ENCODE measurements at regions not wholly inside any gene's neighbourhood (a gene's known extent, or its start where the extent isn't known, plus 50 kb on each side); places are given as distances from the start of the nearest gene placed in this dataset.
A peak's percentile ranks its signal among the peaks of the same experiment; 100 is the strongest.

GRCh38 chr9:4384750-4385149 lies 84.9 kb upstream of the GLIS3 start:
- no peak for DNase-seq (ENCODE audit: low read depth, low spot score)

- DNase-seq (ENCODE audit: low read depth, low spot score): no peak
These were observed 83.0 kb upstream of the GLIS3 start for GRCh38 chr9:4382722-4383317.

- DNase-seq (ENCODE audit: low read depth, low spot score): no peak
These were observed 81.9 kb upstream of the GLIS3 start for GRCh38 chr9:4381744-4382143.

- no peak for DNase-seq (ENCODE audit: low read depth, low spot score)
These were observed 80.5 kb upstream of the GLIS3 start for GRCh38 chr9:4380406-4380805.

- no peak for DNase-seq (ENCODE audit: low read depth, low spot score)
These were observed 75.7 kb upstream of the GLIS3 start for GRCh38 chr9:4375424-4376200.

GRCh38 chr9:4371108-4371507 lies 71.2 kb upstream of the GLIS3 start:
- no peak for DNase-seq (ENCODE audit: low read depth, low spot score)

- no peak for DNase-seq (ENCODE audit: low read depth, low spot score)
These were observed 70.6 kb upstream of the GLIS3 start for GRCh38 chr9:4370501-4370900.

- DNase-seq (ENCODE audit: low read depth, low spot score): peak; percentile 27
These were observed 66.9 kb upstream of the GLIS3 start for GRCh38 chr9:4366591-4367330.

- no peak for DNase-seq (ENCODE audit: low read depth, low spot score)
These were observed 65.2 kb upstream of the GLIS3 start for GRCh38 chr9:4365055-4365454.

- no peak for DNase-seq (ENCODE audit: low read depth, low spot score)
These were observed 62.4 kb upstream of the GLIS3 start for GRCh38 chr9:4362281-4362680.

- DNase-seq (ENCODE audit: low read depth, low spot score): no peak
These were observed 59.1 kb upstream of the GLIS3 start for GRCh38 chr9:4359016-4359415.

- DNase-seq (ENCODE audit: low read depth, low spot score): no peak
These were observed 58.1 kb upstream of the GLIS3 start for GRCh38 chr9:4357929-4358328.

- peak; percentile 83 for DNase-seq (ENCODE audit: low read depth, low spot score)
These were observed 56.4 kb upstream of the GLIS3 start for GRCh38 chr9:4356306-4356705.

GRCh38 chr9:4353236-4353635 lies 53.4 kb upstream of the GLIS3 start:
- no peak for DNase-seq (ENCODE audit: low read depth, low spot score)

GRCh38 chr9:4349816-4350418 lies 50.0 kb upstream of the GLIS3 start:
- DNase-seq (ENCODE audit: low read depth, low spot score): no peak
